ENCODE measurements at regions not wholly inside any gene's neighbourhood (a gene's known extent, or its start where the extent isn't known, plus 50 kb on each side); places are given as distances from the start of the nearest gene placed in this dataset.

DNA sequence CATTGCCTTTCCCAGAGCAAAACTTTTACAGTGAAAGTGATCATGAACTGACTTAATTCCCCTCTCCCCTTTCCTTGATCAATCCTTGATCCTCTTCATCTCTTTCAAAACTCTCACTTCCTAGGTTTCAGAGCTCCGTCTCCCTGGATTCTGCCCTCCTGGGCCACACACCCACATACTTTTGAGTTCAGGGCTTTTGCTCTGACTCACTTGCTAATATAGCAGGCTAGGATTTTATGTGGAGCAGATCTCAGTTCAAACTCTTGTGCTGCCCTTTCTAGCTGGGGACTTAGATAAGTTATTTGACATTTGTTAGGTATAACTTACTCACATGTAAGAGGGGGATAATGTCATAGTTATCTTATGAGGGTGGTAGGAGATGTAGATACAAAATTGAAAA, 109.1 kb upstream of the MLIP start:
- TF ChIP-seq EZH2 (IDR thresholded peaks at IDR 0.05; ENCODE audit: insufficient read depth, poor library complexity, severe bottlenecking): no peak
- no peak for TF ChIP-seq EZH2phosphoT487 (IDR thresholded peaks at IDR 0.05; ENCODE audit: insufficient read depth, low read depth)
